GM19455 (cell line): ENCODE measurements at regions not wholly inside any gene's neighbourhood (a gene's known extent, or its start where the extent isn't known, plus 50 kb on each side); places are given as distances from the start of the nearest gene placed in this dataset.

ENCODE experiments used
- ATAC-seq: cut with Tn5 transposase; IDR thresholded peaks from one replicate; pipeline ENCODE4 v1.9.1; 2021; ENCODE audit not compliant: unreplicated experiment

DNA sequence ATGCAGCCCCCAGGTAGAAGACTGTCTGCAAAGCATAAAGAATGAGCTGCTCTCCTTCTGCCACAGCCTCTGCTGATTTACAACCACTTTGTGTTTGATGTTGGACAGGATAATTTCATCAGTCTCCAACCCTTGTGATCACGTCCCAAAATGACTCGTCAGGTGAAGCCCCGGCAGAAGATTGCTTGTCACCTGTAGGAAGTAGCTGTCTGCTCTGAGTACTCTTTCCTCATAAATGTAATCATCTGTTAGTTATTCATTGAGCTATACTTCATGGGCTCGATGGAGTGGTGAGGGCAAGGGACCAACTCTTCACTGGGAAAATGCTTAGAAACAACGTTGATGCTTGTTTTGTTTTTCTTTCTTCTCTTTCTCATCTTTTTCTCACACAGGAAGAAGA lies 290.9 kb upstream of the SP8 start:
- ATAC-seq, result no peak

DNA sequence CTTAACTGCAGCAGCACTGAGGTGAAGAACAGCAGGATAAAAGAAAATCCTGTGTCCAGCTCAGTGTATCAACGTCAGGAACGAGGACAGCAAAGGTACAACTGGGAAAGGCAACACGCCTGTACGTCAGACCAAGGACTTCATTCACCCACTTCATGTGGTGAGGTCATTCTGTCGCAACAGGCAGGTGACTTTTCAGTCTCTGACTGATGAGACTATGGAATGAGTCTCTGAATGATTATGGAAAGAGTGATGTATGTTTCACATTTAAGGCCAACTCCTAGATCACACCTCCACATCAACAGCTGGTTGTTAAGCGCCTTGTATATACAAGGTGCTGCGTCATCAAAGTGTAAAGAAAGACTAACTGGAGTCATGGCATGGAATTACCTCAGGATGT lies 297.6 kb upstream of the SP8 start:
- no peak for ATAC-seq

DNA sequence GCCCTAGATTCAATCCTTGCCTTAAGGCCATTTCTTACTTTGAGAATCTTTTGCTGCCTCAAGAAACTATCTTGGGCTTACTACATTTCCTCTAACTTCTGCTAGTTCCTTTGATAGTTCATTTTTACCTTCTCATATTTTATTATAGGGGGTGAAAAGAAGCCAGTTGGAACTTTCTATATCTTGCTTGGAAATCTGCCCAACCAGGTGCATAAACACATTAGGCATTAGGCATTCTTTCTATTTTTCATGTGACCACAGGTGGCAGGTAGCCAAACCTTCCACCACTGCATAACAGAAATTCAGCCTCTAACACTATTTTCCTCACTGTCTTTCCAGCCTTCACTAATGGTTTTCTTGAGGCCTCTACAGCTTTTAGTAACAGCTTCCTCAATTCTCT lies 300.0 kb upstream of the SP8 start:
- no peak for ATAC-seq

DNA sequence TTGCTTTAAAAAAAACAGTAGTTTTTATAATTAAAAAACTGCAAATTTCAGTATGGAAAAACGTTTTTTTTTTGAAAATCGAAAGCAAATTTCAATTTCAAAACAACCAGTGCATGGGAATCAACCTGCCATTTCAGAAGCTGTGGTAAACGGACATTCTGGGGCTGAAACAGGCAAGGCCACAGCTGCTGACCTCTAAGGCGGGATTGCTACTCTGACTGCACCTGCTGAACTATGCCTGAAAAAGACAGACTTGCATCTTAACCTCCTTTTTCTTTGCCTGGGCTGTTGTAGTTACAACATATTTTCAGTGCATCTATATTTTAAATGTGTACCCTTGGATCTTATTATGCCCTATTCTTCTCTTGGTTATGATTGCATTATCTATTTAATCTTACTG lies 303.0 kb upstream of the SP8 start:
- no peak for ATAC-seq

DNA sequence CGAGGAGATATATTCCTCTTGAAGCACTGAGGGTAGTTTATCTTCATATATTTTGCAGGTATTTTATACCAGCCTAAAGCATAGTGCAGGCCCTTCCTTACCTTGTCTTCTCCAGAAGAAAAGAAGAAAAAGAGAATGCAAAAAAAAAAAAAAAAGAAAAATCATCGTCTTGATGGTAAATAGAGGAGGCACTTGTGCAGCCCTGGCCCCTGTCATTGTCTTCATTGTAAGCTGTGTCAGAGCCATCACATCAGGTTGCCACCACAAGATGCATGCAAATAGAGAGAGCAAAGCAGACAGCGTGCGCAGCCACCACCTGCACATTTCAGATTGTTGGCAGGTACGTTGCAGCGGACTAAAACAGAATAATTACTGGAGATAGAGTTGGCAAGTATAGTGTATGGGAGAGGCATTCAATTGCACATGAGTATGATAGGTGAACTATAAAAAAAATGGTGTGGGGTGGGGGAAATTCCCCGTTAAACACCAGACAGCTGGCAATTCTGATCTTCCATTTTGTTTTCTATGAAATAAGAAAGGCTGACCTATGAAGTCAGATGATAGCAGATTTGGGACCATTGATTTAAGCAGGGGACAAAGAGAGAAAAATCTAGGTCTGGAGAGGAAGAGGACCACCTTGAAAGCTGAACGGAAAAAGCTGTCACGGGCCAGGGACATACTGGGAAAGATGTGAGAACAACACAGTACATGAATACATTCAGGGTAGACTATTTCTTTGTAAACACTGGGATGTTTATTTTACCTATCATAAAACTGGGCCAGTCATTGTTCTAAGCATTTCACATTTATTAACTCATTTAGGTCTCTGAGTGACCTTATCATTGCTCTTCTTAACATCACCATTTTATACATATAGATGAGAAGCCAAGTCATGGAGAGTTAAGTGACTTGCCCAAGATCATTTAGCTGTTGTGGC lies 306.3 kb upstream of the SP8 start:
- ATAC-seq, result no peak

DNA sequence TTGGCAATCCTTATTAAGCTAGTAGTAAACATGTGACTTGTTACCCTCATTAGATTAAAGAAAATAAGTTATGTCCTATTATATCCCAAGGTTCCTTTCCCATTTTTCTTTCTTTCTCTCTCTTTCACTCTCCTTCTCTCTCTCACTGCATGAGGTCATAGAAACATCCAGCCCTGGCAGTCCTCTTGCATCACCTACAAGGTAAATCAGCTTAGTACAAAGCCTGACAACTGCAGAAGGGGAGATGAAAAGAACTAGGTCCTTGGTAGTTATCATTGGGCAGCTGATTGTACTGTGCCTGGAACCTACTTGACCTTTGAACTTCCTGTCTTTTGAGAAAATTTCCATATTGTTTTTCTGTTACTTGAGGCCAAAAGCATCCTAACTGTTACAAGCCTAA lies 307.9 kb upstream of the SP8 start:
- no peak for ATAC-seq

DNA sequence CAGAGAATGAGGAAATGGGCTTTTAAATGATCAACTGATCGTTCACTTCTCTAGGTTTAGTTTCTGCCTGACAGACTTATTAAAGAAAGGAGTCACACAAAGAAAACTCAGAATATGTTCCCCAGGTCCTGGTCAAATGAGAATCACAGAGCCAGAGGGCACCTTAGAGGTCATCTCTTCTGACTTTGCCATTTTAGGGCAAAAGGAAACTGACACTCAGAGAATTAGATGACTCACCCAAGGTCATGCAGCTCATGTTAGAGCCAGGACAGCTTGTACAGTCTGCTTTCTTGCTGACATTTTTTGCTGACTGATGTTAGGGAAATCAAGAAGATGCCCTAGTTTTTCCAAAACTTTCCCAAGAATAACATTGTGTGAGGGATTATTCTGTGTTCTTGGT lies 312.7 kb upstream of the SP8 start:
- no peak for ATAC-seq

DNA sequence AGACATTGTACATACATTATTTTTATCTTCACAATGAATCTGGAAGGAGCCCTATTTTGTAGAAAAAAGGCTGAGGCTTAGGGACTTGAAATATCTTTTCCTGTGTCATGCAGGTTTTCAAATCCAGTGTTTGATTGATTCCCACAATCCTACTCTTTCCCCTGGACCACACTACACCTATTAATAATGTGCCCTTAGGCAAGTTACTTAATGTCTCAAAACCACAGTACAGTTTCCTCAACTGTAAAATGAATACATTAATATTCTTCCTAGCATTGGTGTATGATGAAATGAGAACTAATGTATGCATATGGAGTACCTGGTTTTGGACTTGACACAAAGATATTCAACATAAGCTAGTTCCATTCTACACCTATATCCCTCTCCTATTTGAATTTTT lies 313.3 kb upstream of the SP8 start:
- no peak for ATAC-seq

DNA sequence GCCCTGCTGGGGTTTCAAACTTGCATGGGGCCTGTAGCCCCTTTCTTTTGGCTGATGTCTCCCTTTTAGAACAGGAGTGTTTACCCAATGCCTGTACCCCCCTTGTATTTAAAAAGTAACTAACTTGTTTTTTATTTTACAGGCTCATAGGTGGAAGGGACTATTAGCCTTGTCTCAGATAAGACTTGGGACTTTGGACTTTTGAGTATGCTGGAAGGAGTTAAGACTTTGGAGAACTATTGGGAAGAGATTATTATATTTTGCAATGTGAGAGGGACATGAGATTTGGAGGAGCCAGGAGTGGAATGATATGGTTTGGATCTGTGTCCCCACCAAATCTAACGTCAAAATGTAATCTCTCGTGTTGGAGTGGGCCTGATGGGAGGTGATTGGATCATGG lies 314.9 kb upstream of the SP8 start:
- ATAC-seq, result no peak

DNA sequence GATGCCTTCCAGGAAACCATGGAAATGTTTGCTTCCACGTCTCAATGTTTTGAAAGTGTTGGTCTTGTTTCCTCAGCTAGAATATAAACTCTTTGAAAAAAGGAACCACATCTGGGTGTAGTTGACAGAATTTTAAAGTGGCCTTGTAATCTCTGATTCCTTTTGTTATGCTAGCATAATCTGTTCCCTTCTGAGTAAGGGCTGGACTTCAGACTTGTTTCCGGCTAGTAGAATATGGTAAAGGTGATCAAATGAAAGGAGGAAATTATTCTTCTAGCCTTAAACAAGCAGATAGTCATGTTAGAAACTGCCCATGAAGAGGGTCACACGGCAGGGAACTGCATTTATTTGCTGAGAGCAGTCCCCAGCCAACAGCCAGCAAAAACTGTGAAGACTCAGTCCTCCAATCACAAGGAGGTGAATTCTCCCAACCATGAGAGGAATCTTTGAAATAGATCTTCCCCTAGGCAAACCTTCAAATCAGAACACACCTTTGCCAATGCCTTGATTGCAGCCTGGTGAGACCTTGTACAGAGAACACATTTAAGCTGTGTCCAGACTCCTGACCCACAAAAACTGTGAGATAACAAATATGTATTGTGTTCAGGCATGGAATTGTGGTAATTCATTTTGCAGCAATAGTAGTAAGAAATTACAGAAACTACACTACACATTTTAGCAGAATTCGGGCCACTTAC lies 316.9 kb upstream of the SP8 start:
- no peak for ATAC-seq

DNA sequence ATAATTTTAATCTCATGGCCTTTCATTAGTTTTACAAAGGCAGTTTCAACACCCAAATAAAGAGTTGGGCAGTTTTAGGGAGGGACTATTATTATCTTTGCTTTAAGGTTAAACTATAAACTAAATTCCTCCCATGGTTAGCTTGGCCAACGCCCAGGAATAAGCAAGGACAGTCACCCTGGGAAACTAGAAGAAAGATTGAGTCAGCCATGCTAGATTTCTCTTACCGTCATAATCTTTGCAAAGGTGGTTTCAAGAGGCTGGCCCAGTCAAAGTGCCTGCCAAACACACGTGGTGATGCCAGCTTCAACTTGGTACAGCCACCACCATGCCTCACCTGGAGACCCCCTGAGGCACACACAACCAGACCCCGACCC lies 317.4 kb upstream of the SP8 start:
- ATAC-seq, result no peak

DNA sequence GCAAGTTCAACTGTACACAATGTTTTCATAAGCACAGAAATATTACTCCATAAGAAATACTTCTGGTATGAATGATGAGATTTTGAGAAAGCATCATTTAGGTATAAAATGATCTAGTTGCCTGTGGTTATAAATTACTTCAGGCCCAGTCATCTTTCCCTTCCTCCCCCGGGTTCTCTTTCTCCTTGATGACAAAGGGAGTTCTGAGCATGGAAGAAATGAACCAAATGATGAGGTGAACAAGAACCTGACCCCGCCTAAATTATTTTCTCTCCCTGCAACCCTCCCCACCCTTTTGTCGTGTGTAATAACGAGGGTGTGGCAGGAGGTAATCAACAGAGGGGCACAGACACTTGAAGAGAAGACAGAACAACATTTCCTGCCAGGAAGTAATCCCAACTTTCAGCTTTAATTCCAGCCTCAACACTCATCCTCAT lies 319.6 kb upstream of the SP8 start:
- ATAC-seq, result no peak

DNA sequence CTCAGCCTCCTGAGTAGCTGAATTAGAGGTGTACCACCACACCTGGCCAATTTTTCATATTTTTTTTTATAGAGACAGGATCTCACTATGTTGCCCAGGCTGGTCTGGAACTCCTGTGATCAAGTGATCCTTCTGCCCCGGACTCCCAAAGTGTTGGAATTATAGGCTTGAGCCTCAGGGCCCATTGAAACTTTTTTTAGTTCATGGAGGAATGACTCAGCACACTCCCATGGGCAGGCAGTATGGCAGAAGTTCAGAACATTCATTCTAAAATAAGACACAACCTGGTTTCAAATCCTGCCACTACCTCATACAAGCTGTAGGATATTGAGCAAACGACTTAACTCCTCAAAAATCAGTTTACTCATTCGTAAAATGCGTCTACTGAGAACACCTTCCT lies 320.4 kb upstream of the SP8 start:
- ATAC-seq, result no peak

DNA sequence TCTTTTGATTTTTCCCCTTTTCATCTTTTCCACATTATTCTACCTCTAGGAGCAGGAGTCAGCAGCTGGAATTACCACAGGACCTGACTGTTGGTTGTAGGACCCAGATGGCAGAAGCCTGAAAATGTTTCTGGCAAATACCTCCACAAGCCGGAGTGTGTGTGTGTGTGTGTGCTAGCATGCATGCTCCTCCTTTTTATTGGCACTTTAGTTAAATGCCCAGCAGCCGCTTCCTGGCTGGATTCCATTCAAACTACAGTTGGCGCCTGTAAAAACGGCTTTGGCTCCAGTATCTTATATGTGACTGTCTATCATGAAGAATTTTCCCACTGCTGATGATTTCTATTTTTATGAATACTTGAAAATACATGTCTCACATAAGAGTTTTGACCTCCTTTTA lies 319.7 kb upstream of the SP4 start:
- ATAC-seq, result no peak

DNA sequence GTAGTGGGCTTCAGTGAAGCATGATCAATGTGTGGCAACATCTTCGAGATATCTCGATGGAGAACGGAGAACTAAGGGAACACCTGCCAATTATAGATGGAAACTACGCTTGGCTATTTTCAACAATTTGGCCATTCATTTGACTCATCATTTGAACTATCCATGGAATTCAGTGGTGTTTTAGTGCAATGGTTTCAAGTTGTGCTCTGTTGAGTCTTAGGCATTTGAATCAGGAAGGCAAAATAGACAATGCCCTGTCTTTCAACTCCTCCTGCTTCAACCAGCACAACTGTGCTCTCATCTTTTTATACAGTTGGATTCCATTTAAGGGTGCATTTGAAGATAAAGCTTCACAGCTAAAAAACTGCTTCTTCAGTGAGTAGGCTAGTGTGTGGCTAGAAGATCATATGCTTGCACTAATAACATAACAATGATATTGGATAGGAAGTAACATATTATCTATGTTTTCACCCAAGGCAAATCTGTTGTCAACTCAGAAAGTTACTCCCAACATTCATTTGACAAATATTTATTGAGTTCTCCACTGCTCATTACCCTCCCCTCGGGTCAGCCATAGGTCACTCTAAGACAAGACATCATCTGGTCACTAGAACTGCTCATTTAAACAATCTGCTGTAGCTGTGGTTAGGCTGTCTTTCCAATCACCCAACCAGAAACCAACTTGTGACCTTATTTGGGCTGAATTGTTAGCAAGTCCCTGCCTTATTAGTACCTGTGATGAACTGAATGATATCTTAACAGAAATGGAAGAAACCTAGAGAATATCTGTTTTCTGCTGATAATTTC lies 314.1 kb upstream of the SP4 start:
- no peak for ATAC-seq

DNA sequence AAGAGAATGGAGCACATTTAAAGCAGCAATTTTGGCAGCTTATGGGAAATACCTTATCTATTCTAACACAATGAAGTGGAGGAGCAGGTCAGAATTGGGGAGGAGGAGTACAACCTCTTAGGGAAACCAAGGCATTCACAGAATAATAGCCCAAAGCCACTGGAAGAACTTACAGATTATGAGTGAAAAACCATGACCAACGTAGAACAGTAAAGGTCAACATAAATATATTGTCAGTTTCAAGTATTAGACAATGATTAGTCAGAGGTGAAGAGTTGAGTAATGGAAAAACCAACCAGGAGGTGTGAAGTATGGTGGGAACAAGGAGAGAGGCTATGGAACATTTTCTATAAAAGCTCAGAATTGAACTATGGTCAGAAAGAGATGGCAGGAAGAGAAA lies 304.3 kb upstream of the SP4 start:
- ATAC-seq, result no peak

DNA sequence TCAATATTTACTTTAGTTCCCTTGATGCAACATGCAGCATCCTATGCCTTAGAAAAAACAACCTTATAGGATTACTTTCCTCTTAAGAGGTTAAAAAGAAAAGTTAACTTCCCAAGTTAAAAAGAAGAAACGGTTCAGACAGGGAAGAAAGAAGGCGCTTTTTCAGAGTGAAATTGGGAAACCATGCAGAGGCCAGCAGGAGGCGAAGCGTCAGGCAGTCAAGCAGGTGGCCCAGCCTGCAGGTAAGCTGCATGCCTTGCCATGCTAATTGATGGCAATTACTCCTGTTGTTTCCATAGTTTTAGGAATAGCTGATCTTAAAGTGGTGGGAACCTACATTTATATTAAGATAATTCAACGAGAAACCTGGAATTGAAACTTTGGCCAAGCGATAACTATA lies 302.6 kb upstream of the SP4 start:
- ATAC-seq, result no peak

DNA sequence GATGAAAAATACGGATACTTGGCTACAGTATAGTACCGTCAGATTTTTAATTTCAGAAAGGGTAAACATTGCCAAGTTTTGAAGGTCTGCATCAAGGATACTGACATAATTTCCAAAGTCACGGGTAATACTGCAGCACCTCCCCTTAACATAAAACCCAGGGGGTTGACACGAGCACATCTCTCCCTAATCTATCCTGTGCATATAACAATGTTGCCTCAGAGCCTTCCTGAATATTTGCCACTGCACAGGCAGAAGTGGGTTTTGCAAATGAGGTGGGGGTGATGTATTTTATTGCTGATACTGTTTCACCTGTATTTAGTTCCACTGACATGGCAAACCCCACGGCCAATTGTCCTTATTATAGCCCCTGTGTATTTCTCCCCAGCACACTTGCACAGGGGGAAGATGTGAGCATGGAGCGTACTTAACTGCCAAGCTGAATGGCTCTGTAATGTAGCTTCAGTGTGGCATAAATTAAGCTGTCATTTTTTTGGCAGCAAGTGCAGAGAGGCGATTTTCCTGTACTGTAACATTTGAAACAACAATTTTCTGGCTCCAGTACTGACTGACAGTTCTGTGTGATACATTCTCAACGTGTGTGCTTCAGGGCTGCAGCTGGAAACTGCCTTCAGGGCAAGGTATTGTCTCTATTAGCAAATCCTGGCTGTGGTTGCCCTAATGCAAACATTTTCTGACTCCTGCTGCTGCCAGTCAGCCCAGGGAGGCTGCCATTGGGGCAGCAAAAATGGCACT lies 299.6 kb upstream of the SP4 start:
- no peak for ATAC-seq

DNA sequence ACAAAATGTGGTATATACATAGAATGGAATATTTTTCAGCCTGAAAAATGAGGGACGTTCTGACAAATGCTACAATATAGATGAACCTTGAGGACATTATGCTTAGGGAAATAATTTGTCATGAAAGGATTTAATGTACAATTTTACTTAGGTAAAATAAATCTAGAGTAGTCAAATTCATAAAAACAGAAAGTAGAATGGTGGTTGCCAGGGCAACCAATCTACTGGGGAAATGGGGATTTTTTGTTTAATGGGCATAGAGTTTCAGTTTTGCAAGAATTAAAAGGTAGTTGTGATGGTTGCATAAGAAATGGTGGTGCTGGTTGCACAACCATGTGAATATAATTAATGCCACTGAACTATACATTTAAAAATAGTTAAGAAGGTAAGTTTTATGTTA lies 296.0 kb upstream of the SP4 start:
- ATAC-seq, result no peak

DNA sequence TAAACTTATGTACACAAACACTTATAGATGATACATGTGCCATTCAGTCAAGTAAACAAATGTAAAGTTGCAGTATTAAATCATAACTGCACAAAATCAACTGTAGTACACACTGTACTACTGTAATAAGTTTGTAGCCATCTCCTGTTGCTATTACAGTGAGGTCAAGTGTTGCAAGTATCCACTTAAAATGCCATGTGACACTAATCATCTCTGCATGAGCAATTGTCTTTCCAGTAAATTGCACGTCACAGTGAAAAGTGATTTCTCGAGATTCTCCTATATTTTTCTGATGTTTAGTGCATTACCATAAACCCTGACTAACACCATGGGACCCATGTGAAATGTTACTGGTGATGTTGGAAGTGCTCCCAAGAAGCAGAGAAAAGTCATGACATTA lies 293.3 kb upstream of the SP4 start:
- ATAC-seq, result no peak

DNA sequence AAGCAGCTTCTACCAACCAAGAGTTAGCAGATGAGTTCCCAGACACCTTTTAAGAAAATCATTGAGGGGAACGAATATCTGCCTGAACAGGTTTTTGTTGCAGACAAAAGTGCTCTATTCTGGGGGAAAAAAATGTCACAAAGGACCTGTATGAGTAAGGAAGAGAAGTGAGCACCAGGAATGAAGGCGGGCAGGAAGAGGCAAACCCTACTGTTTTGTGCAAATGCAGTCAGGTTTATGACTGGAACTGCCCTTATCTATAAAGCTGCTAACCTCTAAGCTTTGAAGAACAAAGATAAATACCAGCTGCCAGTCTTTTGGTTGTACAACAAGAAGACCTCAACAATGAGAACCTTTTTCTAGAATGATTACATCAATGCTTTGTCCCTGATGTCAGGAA lies 292.4 kb upstream of the SP4 start:
- no peak for ATAC-seq
